ENCODE measurements at regions not wholly inside any gene's neighbourhood (a gene's known extent, or its start where the extent isn't known, plus 50 kb on each side); places are given as distances from the start of the nearest gene placed in this dataset.

DNA sequence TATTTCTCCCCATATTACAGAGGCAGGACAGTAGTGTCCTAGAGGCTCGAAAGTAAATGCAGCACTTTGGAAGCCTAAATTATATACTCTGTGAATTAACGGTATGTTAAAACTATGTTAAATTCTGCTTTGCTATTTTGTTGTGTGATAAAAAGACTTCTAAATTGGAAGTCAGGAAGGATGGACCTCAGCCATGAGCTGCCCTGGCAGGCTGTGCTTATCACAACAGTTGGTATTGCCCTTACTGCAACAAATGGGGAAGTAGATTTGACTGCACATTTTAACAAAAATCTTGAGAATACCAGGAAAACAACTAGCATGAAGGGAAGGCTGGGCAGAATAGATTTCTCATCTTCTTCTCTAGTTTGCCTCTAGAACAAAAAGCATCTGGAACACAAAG is 706.6 kb downstream of the SI start:
- H3K27me3 Mint-ChIP-seq: no peaks in the 10 kb centered on the region
- H3K4me3 Mint-ChIP-seq: no peak overlapping the region
- H3K36me3 Mint-ChIP-seq: no peaks in the 10 kb centered on the region
- TF ChIP-seq, protein P1, sequence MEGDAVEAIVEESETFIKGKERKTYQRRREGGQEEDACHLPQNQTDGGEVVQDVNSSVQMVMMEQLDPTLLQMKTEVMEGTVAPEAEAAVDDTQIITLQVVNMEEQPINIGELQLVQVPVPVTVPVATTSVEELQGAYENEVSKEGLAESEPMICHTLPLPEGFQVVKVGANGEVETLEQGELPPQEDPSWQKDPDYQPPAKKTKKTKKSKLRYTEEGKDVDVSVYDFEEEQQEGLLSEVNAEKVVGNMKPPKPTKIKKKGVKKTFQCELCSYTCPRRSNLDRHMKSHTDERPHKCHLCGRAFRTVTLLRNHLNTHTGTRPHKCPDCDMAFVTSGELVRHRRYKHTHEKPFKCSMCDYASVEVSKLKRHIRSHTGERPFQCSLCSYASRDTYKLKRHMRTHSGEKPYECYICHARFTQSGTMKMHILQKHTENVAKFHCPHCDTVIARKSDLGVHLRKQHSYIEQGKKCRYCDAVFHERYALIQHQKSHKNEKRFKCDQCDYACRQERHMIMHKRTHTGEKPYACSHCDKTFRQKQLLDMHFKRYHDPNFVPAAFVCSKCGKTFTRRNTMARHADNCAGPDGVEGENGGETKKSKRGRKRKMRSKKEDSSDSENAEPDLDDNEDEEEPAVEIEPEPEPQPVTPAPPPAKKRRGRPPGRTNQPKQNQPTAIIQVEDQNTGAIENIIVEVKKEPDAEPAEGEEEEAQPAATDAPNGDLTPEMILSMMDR (conservative IDR thresholded peaks at IDR 0.05): no peak
- H3K4me1 Mint-ChIP-seq (ENCODE audit: unreplicated experiment): no peaks in the 10 kb centered on the region
- no peak overlapping the region for H3K27ac Mint-ChIP-seq
- DNase-seq (ENCODE audit: extremely low spot score, unreplicated experiment): no peak
- no peaks in the 10 kb centered on the region for H3K9me3 Mint-ChIP-seq

DNA sequence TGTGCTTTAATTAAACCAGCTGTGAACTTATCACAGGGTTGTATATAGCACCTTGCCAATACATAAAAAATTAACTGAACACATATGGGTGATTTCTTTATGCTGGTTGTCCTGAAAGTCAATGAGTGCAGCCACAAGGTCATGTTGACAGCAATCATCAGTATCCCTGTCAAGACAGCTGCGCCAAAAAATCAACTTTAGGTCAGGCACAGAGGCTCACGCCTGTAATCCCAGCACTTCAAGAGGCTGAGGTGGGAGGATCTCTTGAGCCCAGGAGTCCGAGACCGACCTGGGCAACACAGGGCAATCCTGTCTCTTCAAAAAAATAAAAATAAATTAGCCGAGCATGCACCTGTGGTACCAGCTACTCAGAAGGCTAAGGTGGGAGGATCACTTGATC is 707.3 kb downstream of the SI start:
- TF ChIP-seq, protein P1 (conservative IDR thresholded peaks at IDR 0.05): no peak
- Mint-ChIP-seq H3K27me3 (no peaks in the 10 kb centered on the region), H3K9me3 (no peaks in the 10 kb centered on the region), H3K4me3 (no peak overlapping the region), H3K4me1 (ENCODE audit: unreplicated experiment) (no peaks in the 10 kb centered on the region), H3K27ac (no peak overlapping the region), H3K36me3 (no peaks in the 10 kb centered on the region)
- DNase-seq (ENCODE audit: extremely low spot score, unreplicated experiment): no peak

DNA sequence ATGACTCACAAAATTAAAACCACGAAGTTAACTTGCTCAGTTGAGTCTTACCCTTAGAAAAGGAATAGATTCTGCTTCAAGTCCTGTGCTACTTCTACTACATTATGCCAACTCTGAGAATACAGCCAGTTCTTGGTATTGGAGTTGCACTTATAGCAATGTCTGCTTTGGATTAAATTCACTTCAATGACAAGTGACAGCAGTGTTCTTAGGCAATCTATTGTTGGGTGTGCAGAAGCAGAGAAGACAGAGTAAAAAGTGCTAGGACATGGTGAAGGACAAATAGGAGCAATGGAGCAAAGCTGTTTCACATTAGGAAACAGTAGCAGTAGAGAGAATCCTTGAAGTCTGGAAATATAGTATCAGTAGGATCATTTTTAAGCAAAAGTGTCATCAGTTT is 713.1 kb downstream of the SI start:
- H3K27me3 Mint-ChIP-seq: no peaks in the 10 kb centered on the region
- no peaks in the 10 kb centered on the region for H3K9me3 Mint-ChIP-seq
- no peak for DNase-seq (ENCODE audit: extremely low spot score, unreplicated experiment)
- no peaks in the 10 kb centered on the region for H3K36me3 Mint-ChIP-seq
- no peak overlapping the region for H3K4me3 Mint-ChIP-seq
- no peaks in the 10 kb centered on the region for H3K4me1 Mint-ChIP-seq (ENCODE audit: unreplicated experiment)
- TF ChIP-seq, protein P1 (conservative IDR thresholded peaks at IDR 0.05): no peak
- no peak overlapping the region for H3K27ac Mint-ChIP-seq

DNA sequence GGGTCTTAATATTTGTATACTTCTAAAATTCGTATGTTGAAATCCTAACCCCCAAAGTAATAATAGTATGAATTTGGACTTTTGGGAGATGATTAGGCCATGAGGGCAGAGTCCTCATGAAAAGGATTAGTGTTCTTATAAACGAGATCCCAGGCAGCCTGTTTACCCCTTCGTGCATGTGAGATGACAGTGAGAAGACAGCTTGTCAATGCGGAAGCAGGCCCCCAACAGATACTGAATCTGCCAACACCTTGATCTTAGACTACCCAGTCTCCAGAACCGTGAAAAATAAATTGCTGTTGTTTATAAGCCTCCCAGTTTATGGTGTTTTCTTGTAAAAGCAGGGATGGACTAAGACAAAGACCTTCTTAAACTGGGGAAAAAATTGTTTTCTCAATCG is 714.2 kb downstream of the SI start:
- H3K36me3 Mint-ChIP-seq: no peaks in the 10 kb centered on the region
- H3K27ac Mint-ChIP-seq: no peak overlapping the region
- DNase-seq (ENCODE audit: extremely low spot score, unreplicated experiment): no peak
- no peaks in the 10 kb centered on the region for H3K9me3 Mint-ChIP-seq
- TF ChIP-seq, protein P1 (conservative IDR thresholded peaks at IDR 0.05): no peak
- no peak overlapping the region for H3K4me3 Mint-ChIP-seq
- H3K27me3 Mint-ChIP-seq: no peaks in the 10 kb centered on the region
- H3K4me1 Mint-ChIP-seq (ENCODE audit: unreplicated experiment): no peaks in the 10 kb centered on the region

DNA sequence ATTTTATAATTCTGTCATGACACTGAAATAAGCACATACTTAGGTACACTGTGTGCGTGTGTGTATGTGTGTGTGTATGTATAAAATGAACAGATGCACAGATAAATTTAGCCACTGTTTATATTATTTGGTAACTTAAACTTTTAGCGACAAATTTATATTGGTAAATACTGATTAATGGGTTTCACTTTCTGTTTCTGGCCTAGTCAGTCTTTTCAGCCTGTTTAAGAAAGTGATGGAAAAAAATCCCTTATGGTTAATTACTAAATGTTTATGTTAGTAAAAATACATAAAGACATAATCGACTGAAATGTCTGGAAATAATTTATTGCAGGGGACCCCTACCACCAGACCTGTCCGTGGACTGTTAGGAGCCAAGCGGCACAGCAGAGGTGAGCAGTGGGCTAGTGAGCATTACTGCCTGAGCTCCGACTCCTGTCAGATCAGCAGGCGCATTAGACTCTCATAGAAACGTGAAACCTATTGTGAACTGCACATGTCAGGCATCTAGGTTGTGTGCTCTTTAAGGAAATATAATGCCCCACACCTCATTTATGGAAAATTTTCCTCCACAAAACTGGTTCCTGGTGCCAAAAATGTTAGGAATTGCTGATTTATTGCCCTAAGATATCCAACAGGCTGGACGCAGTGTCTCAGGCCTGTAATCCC is 717.4 kb downstream of the SI start:
- H3K27me3 Mint-ChIP-seq: peaks cover 3% of the 10 kb centered on the region
- H3K4me1 Mint-ChIP-seq (ENCODE audit: unreplicated experiment): no peaks in the 10 kb centered on the region
- TF ChIP-seq, protein P1 (conservative IDR thresholded peaks at IDR 0.05): no peak
- no peaks in the 10 kb centered on the region for H3K36me3 Mint-ChIP-seq
- no peak for DNase-seq (ENCODE audit: extremely low spot score, unreplicated experiment)
- no peak overlapping the region for H3K4me3 Mint-ChIP-seq
- H3K27ac Mint-ChIP-seq: no peak overlapping the region
- no peaks in the 10 kb centered on the region for H3K9me3 Mint-ChIP-seq
